ENCODE measurements at regions not wholly inside any gene's neighbourhood (a gene's known extent, or its start where the extent isn't known, plus 50 kb on each side); places are given as distances from the start of the nearest gene placed in this dataset.
A peak's percentile ranks its signal among the peaks of the same experiment; 100 is the strongest.

DNA sequence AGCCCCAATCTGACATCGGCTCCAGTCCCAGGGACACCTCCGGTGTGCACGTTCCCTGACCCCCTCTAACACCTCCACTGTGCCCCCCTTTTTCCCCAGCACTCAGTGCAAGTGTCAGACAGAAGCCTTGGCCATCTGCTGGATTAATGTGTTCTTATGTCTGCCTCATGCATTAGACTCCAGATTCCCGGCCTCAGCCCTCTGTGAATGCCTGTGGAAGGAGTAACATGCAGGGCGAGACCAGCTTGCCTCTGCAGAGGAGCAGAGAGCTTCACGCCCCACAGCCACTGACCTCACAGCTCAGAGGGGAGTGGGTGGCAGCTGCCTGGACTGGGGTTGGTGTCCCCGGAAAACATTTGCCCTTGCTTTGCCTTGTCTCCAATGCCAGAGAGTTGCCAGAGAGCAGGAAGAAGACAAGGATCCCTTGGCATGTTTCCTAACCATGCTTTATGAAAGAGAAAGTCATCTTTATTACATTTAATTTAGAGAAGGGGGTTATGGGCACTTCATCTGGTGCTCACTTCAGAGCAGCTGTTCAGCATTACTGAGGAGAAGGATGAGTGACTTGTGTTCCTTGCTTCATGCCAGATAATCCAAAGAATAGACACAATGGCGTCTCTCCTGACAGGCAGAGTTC, 91.6 kb upstream of the CXCL12 start:
- peak; percentile 46 for DNase-seq (ENCODE audit: low spot score)

DNA sequence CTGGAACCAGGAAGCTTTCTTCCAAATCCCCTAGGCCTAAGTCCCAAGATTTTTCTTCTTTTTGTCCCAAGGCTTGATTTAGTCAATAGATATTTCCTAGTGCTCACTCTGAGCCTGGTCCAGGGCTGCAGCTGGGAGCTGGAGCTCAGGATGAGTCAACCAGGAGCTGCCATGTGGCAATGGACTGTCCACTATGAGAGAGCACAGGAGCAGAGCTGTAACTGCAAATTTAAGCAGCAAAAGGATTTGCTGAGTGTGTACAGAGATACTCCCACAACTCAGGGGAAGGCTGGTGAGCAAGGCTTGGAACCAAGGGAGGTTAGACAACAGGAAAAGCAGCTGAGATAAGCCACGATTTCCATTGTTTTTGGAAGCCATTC, 92.1 kb upstream of the CXCL12 start:
- DNase-seq (ENCODE audit: low spot score) = peak; percentile 74

DNA sequence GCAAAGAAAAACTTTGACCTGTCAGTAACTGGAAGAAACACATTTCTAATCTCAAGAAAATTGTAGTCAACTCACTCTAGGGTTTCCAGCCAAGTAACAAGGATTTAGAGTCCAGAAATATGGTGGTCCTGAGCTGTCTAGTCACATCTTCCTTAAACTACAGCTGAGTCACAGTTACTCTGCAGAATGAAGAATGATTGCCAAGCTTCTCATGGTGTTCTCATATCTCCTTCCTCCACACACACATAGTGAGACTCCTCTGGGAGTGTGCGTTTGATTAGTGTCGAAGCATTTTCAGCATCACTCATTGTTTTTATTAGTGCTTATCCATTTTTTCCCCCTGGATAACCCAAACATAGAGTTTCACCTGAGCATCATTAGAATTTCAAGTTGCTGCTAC, 93.1 kb upstream of the CXCL12 start:
- DNase-seq (ENCODE audit: low spot score) = peak; percentile 14

- peak; percentile 23 for DNase-seq (ENCODE audit: low spot score)
These were observed 94.2 kb upstream of the CXCL12 start for GRCh38 chr10:44478876-44479705.

- no peak for DNase-seq (ENCODE audit: low spot score)
These were observed 107.8 kb upstream of the CXCL12 start for GRCh38 chr10:44492678-44493077.

DNA sequence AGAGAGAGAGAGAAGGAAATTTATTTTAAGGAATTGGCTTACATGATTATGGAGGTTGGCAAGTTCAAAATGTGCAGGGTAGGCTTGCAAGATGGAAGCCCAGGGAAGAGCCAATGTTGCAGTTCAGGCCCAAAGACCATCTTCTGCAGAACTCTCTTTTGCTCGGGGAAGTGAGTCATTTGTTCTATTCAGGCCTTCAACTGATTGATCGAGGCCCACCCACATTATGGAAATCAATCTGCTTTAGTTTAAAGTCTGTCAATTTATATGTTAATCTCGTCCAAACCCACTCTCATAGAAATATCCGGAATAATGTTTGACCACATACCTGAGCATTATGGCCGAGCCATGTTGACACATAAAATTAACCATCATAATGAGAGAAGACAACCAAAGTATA, 113.3 kb upstream of the CXCL12 start:
- DNase-seq (ENCODE audit: low spot score) = no peak

- no peak for DNase-seq (ENCODE audit: low spot score)
These were observed 115.6 kb upstream of the CXCL12 start for GRCh38 chr10:44500451-44500850.

- DNase-seq (ENCODE audit: low spot score) = no peak
These were observed 121.5 kb upstream of the CXCL12 start for GRCh38 chr10:44506386-44506785.

DNA sequence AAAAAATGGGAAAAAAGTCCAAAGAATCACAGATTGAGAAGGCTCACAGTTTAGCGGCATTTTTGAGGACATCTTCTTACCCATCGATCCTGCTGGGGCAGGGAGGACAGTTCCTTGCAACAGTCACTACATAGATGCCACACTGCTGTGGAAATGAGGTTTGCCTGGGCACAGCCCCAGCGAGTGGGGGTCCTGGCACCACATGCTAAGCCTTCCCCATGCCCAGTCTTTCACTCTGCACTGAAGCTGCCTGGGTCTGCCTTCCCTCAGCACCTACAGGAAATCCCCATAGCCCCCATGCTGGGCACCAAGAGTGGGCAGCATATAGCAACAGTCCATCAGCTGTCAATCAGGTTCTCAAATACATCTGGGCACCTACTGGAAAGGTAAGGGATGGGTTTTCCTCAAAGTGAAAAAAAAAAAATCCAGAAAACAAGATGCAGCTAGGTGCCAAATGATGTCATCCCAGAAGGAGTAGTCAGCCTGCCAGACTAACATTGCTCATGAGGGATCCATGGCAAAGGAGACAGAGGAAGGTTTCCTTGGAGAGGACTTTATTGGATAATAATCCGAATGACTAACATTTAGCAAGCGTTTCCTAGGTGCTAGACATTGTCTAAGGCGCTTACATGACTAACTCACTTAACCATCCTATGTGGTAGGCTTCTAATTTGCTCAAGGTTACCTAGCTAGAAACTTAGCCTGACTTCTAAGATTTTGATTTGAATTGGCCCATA, 125.7 kb upstream of the CXCL12 start:
- no peak for DNase-seq (ENCODE audit: low spot score)

GRCh38 chr10:44511166-44511565, 126.3 kb upstream of the CXCL12 start:
- DNase-seq (ENCODE audit: low spot score) = no peak

- DNase-seq (ENCODE audit: low spot score) = no peak
These were observed 126.7 kb upstream of the CXCL12 start for GRCh38 chr10:44511601-44512000.

DNA sequence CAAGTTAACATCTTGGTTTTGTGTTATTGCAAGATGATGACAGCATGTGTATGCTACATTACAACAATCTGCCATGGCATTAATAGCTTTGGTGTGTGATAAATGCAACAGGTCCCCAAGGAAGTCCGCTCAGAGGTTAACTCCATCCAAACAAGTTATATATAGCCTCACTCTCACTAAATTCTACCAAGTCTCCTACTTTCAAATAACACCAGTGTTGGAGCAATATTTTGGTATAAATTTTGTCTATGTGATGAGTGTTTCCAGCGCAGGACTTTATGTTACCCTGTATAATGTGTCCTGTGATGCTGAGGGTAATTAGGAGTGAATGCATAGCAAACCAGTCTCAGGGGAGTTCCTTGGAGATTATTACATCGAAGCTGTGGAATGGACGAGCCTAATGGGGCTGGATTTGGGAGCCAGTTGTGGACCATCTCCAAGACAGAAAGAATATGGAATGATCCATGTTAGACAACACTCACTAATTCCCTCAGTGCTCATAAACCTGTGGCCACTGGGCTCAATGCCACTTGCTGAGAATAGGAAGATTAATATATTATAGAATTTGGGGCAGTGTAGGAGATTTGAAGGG, 127.6 kb upstream of the CXCL12 start:
- no peak for DNase-seq (ENCODE audit: low spot score)

DNA sequence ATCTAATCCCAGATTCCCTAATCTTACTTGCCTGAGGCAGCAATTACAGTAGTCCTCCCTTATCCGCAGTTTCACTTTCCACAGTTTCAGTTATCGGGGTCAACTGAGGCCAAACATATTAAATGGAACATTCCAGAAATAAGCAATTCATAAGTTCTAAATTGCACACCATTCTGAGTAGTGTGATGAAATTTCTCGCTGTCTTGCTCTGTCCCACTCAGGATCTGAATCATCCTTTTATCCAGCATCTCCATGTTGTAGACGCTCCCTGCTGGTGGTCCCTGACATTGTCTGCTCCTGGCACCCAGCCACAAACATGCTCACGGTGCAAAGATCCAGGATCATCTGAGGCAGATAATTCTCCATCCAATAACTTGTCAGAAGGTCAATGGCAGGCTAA, 128.7 kb upstream of the CXCL12 start:
- no peak for DNase-seq (ENCODE audit: low spot score)

DNA sequence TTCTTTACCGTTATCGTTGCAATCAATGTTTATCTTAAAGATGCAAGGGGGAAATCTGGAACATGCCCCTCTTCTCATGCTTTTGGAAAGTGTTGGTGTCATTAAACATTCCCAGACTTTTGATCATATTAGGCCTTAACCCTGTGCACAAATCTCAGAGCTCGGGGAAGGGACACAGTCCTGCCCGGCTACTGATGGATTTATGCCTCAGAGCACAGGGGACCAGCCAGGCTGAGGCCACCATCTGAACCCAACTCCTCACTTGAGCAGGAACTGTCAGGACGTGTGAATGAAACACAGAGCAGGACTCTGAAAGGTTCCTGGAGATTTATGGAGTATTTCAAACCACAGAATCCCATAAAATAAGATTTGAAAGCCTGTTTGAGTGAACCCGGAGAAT, 132.0 kb upstream of the CXCL12 start:
- peak; percentile 56 for DNase-seq (ENCODE audit: low spot score)

- no peak for DNase-seq (ENCODE audit: low spot score)
These were observed 132.7 kb upstream of the CXCL12 start for GRCh38 chr10:44517635-44518034.

GRCh38 chr10:44519361-44519760, 134.5 kb upstream of the CXCL12 start:
- DNase-seq (ENCODE audit: low spot score) = no peak

- DNase-seq (ENCODE audit: low spot score) = no peak
These were observed 135.8 kb upstream of the CXCL12 start for GRCh38 chr10:44520651-44521050.

DNA sequence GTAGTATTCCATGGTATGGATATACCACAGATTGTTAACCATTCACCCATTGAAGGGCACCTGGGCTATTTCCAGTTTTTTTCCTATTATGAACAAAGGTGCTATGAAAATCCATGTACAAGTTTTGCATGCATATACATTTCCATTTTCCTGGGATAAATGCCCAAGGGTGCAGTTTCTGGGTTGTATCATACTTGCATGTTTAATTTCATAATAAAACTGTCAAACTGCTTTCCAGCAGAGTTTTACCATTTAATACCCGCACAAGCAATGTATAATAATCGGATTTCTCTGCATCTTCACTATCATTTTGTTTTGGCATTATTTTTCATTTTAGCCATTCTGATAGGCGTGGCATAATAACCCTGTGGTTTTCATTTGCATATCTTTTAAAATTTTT, 154.3 kb upstream of the CXCL12 start:
- no peak for DNase-seq (ENCODE audit: low spot score)

GRCh38 chr10:44552726-44553125, 167.8 kb upstream of the CXCL12 start:
- DNase-seq (ENCODE audit: low spot score) = no peak

- peak; percentile 14 for DNase-seq (ENCODE audit: low spot score)
These were observed 172.8 kb upstream of the CXCL12 start for GRCh38 chr10:44557596-44558191.

GRCh38 chr10:44558521-44558920, 173.6 kb upstream of the CXCL12 start:
- no peak for DNase-seq (ENCODE audit: low spot score)

GRCh38 chr10:44564361-44564760, 179.5 kb upstream of the CXCL12 start:
- no peak for DNase-seq (ENCODE audit: low spot score)

Measured in umbilical cord (tissue), 1 donor.